Rectal smooth muscle tissue (tissue), 1 donor: ENCODE measurements at regions not wholly inside any gene's neighbourhood (a gene's known extent, or its start where the extent isn't known, plus 50 kb on each side); places are given as distances from the start of the nearest gene placed in this dataset.

ENCODE experiments used
- H3K27ac ChIP-seq: one replicate; pipeline ENCODE4 v1.7.0; 2013; ENCODE audit warnings: low read depth, low read length, inconsistent platforms
- H3K27me3 ChIP-seq: one replicate; pipeline ENCODE4 v1.7.0; 2013; ENCODE audit warnings: low read length; ENCODE audit not compliant: control insufficient read depth, insufficient read depth
- H3K36me3 ChIP-seq: one replicate; pipeline ENCODE4 v1.7.0; 2013; ENCODE audit warnings: low read length; ENCODE audit not compliant: control insufficient read depth, insufficient read depth
- H3K4me1 ChIP-seq: one replicate; pipeline ENCODE4 v1.7.0; 2013; ENCODE audit warnings: low read length; ENCODE audit not compliant: control insufficient read depth, insufficient read depth
- H3K4me3 ChIP-seq: one replicate; pipeline ENCODE4 v1.7.0; 2013; ENCODE audit warnings: low read length
- H3K9ac ChIP-seq: one replicate; pipeline ENCODE4 v1.7.0; 2013; ENCODE audit warnings: low read length

- no peaks in the 10 kb centered on the region for H3K36me3 ChIP-seq
- H3K4me3 ChIP-seq: no peak overlapping the region
- no peaks in the 10 kb centered on the region for H3K4me1 ChIP-seq
- H3K9ac ChIP-seq: no peak overlapping the region
- H3K27ac ChIP-seq: no peak overlapping the region
- H3K27me3 ChIP-seq: no peaks in the 10 kb centered on the region
Measured at GRCh38 chr10:78165617-78166016, 132.0 kb downstream of the RPS24 start.

GRCh38 chr10:78166261-78166660, 132.6 kb downstream of the RPS24 start:
- no peak overlapping the region for H3K4me3 ChIP-seq
- H3K9ac ChIP-seq: no peak overlapping the region
- H3K36me3 ChIP-seq: no peaks in the 10 kb centered on the region
- no peaks in the 10 kb centered on the region for H3K27me3 ChIP-seq
- no peak overlapping the region for H3K27ac ChIP-seq
- H3K4me1 ChIP-seq: no peaks in the 10 kb centered on the region

GRCh38 chr10:78169214-78169613, 135.6 kb downstream of the RPS24 start:
- H3K27ac ChIP-seq: no peak overlapping the region
- no peak overlapping the region for H3K9ac ChIP-seq
- no peaks in the 10 kb centered on the region for H3K4me1 ChIP-seq
- H3K36me3 ChIP-seq: no peaks in the 10 kb centered on the region
- no peaks in the 10 kb centered on the region for H3K27me3 ChIP-seq
- H3K4me3 ChIP-seq: no peak overlapping the region

- H3K27me3 ChIP-seq: no peaks in the 10 kb centered on the region
- no peak overlapping the region for H3K27ac ChIP-seq
Measured at GRCh38 chr10:78170026-78170475, 136.4 kb downstream of the RPS24 start.

GRCh38 chr10:78171633-78172400, 138.2 kb downstream of the RPS24 start:
- no peak overlapping the region for H3K27ac ChIP-seq
- no peaks in the 10 kb centered on the region for H3K4me1 ChIP-seq
- H3K36me3 ChIP-seq: no peaks in the 10 kb centered on the region
- no peak overlapping the region for H3K9ac ChIP-seq
- H3K4me3 ChIP-seq: no peak overlapping the region
- no peaks in the 10 kb centered on the region for H3K27me3 ChIP-seq

More at GRCh38 chr10:78170026-78170475, 136.4 kb downstream of the RPS24 start:
- no peaks in the 10 kb centered on the region for H3K36me3 ChIP-seq
- H3K9ac ChIP-seq: no peak overlapping the region
- no peaks in the 10 kb centered on the region for H3K4me1 ChIP-seq
- no peak overlapping the region for H3K4me3 ChIP-seq

- H3K27me3 ChIP-seq: no peaks in the 10 kb centered on the region
- no peaks in the 10 kb centered on the region for H3K36me3 ChIP-seq
- no peak overlapping the region for H3K4me3 ChIP-seq
- H3K27ac ChIP-seq: no peak overlapping the region
- H3K4me1 ChIP-seq: no peaks in the 10 kb centered on the region
- no peak overlapping the region for H3K9ac ChIP-seq
Measured at GRCh38 chr10:78173360-78174015, 139.8 kb downstream of the RPS24 start.

- no peaks in the 10 kb centered on the region for H3K4me1 ChIP-seq
- no peak overlapping the region for H3K27ac ChIP-seq
- H3K4me3 ChIP-seq: no peak overlapping the region
- H3K9ac ChIP-seq: no peak overlapping the region
- no peaks in the 10 kb centered on the region for H3K36me3 ChIP-seq
- H3K27me3 ChIP-seq: no peaks in the 10 kb centered on the region
Measured at GRCh38 chr10:78175444-78176015, 141.9 kb downstream of the RPS24 start.

- Histone ChIP-seq H3K4me1 (no peaks in the 10 kb centered on the region), H3K9ac (no peak overlapping the region), H3K36me3 (no peaks in the 10 kb centered on the region), H3K27ac (no peak overlapping the region), H3K27me3 (no peaks in the 10 kb centered on the region), H3K4me3 (no peak overlapping the region)
Measured at GRCh38 chr10:78176320-78177317, 143.0 kb downstream of the RPS24 start.

GRCh38 chr10:78177491-78178185, 144.0 kb downstream of the RPS24 start:
- Histone ChIP-seq H3K27me3 (no peaks in the 10 kb centered on the region), H3K4me3 (no peak overlapping the region), H3K9ac (no peak overlapping the region), H3K27ac (no peak overlapping the region), H3K4me1 (no peaks in the 10 kb centered on the region), H3K36me3 (no peaks in the 10 kb centered on the region)

GRCh38 chr10:78178397-78178796, 144.7 kb downstream of the RPS24 start:
- Histone ChIP-seq H3K27me3 (no peaks in the 10 kb centered on the region), H3K36me3 (no peaks in the 10 kb centered on the region), H3K9ac (no peak overlapping the region), H3K4me3 (no peak overlapping the region), H3K27ac (no peak overlapping the region), H3K4me1 (no peaks in the 10 kb centered on the region)

- H3K4me3 ChIP-seq: no peak overlapping the region
Measured at GRCh38 chr10:78178940-78179339, 145.3 kb downstream of the RPS24 start.

More at GRCh38 chr10:78178940-78179339, 145.3 kb downstream of the RPS24 start:
- Histone ChIP-seq H3K27ac (no peak overlapping the region), H3K4me1 (no peaks in the 10 kb centered on the region), H3K27me3 (no peaks in the 10 kb centered on the region), H3K9ac (no peak overlapping the region), H3K36me3 (no peaks in the 10 kb centered on the region)
